SK-N-SH treated with all-trans-retinoic acid at 6 μM for 48 hours (cell line): ENCODE measurements at regions not wholly inside any gene's neighbourhood (a gene's known extent, or its start where the extent isn't known, plus 50 kb on each side); places are given as distances from the start of the nearest gene placed in this dataset.

Experiments used
- ATAC-seq: fragments of 200-7000 bp; cut with Tn5 transposase; 3 replicates; pipeline ENCODE4 v1.9.1; 2020; ENCODE audit warnings: mild to moderate bottlenecking, moderate library complexity
- ARNTL ChIP-seq: fragments of 450-650 bp; formaldehyde crosslinking; IDR thresholded peaks from 2 replicates; pipeline ENCODE4 v1.5.0; 2020; ENCODE audit warnings: low read depth, mild to moderate bottlenecking, moderate library complexity, borderline replicate concordance
- BACH2 ChIP-seq: fragments of 250-450 bp; sonication (Bioruptor Pico); IDR thresholded peaks from 2 replicates; pipeline ENCODE4 v1.9.0; 2021; ENCODE audit warnings: mild to moderate bottlenecking, borderline replicate concordance
- CSDC2 ChIP-seq: fragments of 250-450 bp; sonication (Bioruptor Pico); IDR thresholded peaks from 2 replicates; pipeline ENCODE4 v1.5.0; 2020; ENCODE audit warnings: mild to moderate bottlenecking, moderate library complexity
- CSRNP3 ChIP-seq: fragments of 250-450 bp; sonication (Bioruptor Pico); IDR thresholded peaks from 2 replicates; pipeline ENCODE4 v1.5.1; 2021; ENCODE audit warnings: mild to moderate bottlenecking, moderate library complexity
- ESRRG ChIP-seq: fragments of 250-450 bp; sonication (Bioruptor Pico); IDR thresholded peaks from 2 replicates; pipeline ENCODE4 v1.6.1; 2021; ENCODE audit warnings: mild to moderate bottlenecking
- GLIS3 ChIP-seq: fragments of 250-450 bp; sonication (Bioruptor Pico); IDR thresholded peaks from 2 replicates; pipeline ENCODE4 v1.5.0; 2020; ENCODE audit warnings: mild to moderate bottlenecking, moderate library complexity
- ISL1 ChIP-seq: fragments of 250-450 bp; sonication (Bioruptor Pico); IDR thresholded peaks from 2 replicates; pipeline ENCODE4 v2.1.2; 2022; ENCODE audit warnings: mild to moderate bottlenecking, moderate library complexity
- PPARA ChIP-seq: fragments of 250-450 bp; sonication (Bioruptor Pico); IDR thresholded peaks from 2 replicates; pipeline ENCODE4 v1.5.0; 2020; ENCODE audit warnings: mild to moderate bottlenecking, borderline replicate concordance
- RARB ChIP-seq: fragments of 250-450 bp; sonication (Bioruptor Pico); IDR thresholded peaks from 2 replicates; pipeline ENCODE4 v1.8.0; 2021; ENCODE audit warnings: mild to moderate bottlenecking, moderate library complexity
- SNAI2 ChIP-seq: fragments of 250-450 bp; sonication (Bioruptor Pico); IDR thresholded peaks from 2 replicates; pipeline ENCODE4 v1.5.0; 2020; ENCODE audit warnings: mild to moderate bottlenecking, moderate library complexity
- TOX ChIP-seq: fragments of 250-450 bp; sonication (Bioruptor Pico); IDR thresholded peaks from 2 replicates; pipeline ENCODE4 v1.8.0; 2021; ENCODE audit warnings: mild to moderate bottlenecking, moderate library complexity, borderline replicate concordance
- ZC3H10 ChIP-seq: fragments of 250-450 bp; sonication (Bioruptor Pico); IDR thresholded peaks from 2 replicates; pipeline ENCODE4 v1.5.1; 2021; ENCODE audit warnings: mild to moderate bottlenecking, moderate library complexity
- ZFP3 ChIP-seq: fragments of 250-450 bp; sonication (Bioruptor Pico); IDR thresholded peaks from 2 replicates; pipeline ENCODE4 v1.5.0; 2020; ENCODE audit warnings: mild to moderate bottlenecking, moderate library complexity
- ZFP30 ChIP-seq: fragments of 450-650 bp; formaldehyde crosslinking; IDR thresholded peaks from 2 replicates; pipeline ENCODE4 v1.5.0; 2022; ENCODE audit warnings: mild to moderate bottlenecking, moderate library complexity
- ZNF565 ChIP-seq: fragments of 450-650 bp; formaldehyde crosslinking; conservative IDR thresholded peaks from 2 replicates; pipeline ENCODE4 v1.5.0; 2020; ENCODE audit warnings: low read depth, mild to moderate bottlenecking, moderate library complexity
- ZNF70 ChIP-seq: fragments of 450-650 bp; formaldehyde crosslinking; IDR thresholded peaks from 2 replicates; pipeline ENCODE4 v1.5.0; 2020; ENCODE audit warnings: mild to moderate bottlenecking, moderate library complexity
- ZNF8 ChIP-seq: fragments of 450-650 bp; formaldehyde crosslinking; IDR thresholded peaks from 2 replicates; pipeline ENCODE4 v1.5.0; 2020; ENCODE audit warnings: mild to moderate bottlenecking, moderate library complexity
- TF ChIP-seq, protein P1 (sequence below): fragments of 250-450 bp; sonication (Bioruptor Pico); IDR thresholded peaks from 2 replicates; pipeline ENCODE4 v1.5.0; 2020; ENCODE audit warnings: mild to moderate bottlenecking, moderate library complexity
- TF ChIP-seq, protein P2 (sequence below): fragments of 250-450 bp; sonication (Bioruptor Pico); IDR thresholded peaks from 2 replicates; pipeline ENCODE4 v1.8.0; 2020; ENCODE audit warnings: mild to moderate bottlenecking, moderate library complexity, borderline replicate concordance
- TF ChIP-seq, protein P3 (sequence below): fragments of 250-450 bp; sonication (Bioruptor Pico); IDR thresholded peaks from 2 replicates; pipeline ENCODE4 v1.5.1; 2020; ENCODE audit warnings: low read depth, mild to moderate bottlenecking, moderate library complexity

DNA sequence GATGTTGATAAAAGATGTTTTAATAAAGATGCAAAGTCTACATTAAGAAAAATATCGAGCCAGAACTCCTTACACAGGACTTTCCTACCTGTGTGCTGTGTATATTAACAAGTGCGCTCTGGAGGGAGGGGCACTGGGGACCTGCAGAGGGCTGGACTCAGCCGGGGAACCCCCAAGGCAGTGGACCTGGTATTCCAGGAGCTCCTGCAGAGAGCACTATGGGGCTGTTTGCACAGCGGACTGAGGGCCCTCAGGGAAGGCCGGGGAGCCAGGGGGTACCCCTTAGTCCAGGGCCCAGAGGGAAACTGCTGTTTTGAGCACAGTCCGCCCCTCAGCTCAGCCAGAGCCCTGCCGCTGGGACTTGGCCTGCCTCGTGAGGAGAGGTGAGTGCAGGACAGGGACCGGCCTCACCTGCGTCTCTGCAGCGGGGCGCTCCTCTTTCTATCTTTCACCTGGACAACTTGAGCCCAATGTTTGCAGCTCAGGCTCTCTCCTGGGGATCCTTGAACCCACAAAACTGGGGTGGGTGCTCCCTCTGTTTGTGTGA lies 168.4 kb downstream of the ARL4C start (continued):
- TF ChIP-seq, protein P1, sequence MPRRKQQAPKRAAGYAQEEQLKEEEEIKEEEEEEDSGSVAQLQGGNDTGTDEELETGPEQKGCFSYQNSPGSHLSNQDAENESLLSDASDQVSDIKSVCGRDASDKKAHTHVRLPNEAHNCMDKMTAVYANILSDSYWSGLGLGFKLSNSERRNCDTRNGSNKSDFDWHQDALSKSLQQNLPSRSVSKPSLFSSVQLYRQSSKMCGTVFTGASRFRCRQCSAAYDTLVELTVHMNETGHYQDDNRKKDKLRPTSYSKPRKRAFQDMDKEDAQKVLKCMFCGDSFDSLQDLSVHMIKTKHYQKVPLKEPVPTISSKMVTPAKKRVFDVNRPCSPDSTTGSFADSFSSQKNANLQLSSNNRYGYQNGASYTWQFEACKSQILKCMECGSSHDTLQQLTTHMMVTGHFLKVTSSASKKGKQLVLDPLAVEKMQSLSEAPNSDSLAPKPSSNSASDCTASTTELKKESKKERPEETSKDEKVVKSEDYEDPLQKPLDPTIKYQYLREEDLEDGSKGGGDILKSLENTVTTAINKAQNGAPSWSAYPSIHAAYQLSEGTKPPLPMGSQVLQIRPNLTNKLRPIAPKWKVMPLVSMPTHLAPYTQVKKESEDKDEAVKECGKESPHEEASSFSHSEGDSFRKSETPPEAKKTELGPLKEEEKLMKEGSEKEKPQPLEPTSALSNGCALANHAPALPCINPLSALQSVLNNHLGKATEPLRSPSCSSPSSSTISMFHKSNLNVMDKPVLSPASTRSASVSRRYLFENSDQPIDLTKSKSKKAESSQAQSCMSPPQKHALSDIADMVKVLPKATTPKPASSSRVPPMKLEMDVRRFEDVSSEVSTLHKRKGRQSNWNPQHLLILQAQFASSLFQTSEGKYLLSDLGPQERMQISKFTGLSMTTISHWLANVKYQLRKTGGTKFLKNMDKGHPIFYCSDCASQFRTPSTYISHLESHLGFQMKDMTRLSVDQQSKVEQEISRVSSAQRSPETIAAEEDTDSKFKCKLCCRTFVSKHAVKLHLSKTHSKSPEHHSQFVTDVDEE (CRISPR knock-in tag) = no peak

GRCh38 chr2:234326694-234327093 lies 170.2 kb downstream of the ARL4C start:
- TF ChIP-seq ZFP30 (CRISPR knock-in tag) (no peak), TOX (no peak), CSDC2 (CRISPR knock-in tag) (no peak), CSRNP3 (no peak), ESRRG (CRISPR knock-in tag) (no peak), RARB (CRISPR knock-in tag) (no peak), ISL1 (no peak), ZFP3 (no peak), ARNTL (CRISPR knock-in tag) (no peak), ZNF70 (CRISPR knock-in tag) (no peak), SNAI2 (CRISPR knock-in tag) (no peak), PPARA (CRISPR knock-in tag) (no peak), ZNF565 (CRISPR knock-in tag) (no peak), BACH2 (no peak), ZC3H10 (no peak)

DNA sequence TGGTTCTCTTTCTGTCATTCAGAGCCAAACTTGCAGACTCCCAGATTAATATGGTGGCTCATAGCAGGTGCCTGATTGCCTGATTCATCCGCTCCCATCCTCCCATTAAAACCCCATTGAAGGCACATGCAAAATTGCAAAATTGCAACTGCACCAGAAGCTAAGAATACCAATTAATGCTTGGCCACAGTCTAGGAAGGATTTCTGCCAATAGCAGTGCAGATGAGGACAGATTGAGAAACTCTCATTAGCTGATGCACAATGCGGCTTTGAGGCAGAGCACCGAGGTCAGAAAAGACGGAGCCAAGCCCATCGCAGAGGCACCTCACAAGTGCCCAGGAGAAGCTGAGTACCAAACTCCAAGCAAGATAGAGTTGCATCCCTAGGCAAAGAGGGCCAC lies 172.8 kb downstream of the ARL4C start:
- ATAC-seq = no peak
- TF ChIP-seq ZFP30 (CRISPR knock-in tag) = no peak
- TF ChIP-seq GLIS3 (CRISPR knock-in tag) = no peak
- TF ChIP-seq CSDC2 (CRISPR knock-in tag) = no peak
- no peak for TF ChIP-seq ARNTL (CRISPR knock-in tag)
- TF ChIP-seq ESRRG (CRISPR knock-in tag) = no peak
- TF ChIP-seq TOX = no peak
- TF ChIP-seq RARB (CRISPR knock-in tag) = no peak

More at GRCh38 chr2:234326694-234327093, 170.2 kb downstream of the ARL4C start:
- ATAC-seq = no peak

GRCh38 chr2:234322766-234323465 lies 174.0 kb downstream of the ARL4C start:
- TF ChIP-seq, protein P2, sequence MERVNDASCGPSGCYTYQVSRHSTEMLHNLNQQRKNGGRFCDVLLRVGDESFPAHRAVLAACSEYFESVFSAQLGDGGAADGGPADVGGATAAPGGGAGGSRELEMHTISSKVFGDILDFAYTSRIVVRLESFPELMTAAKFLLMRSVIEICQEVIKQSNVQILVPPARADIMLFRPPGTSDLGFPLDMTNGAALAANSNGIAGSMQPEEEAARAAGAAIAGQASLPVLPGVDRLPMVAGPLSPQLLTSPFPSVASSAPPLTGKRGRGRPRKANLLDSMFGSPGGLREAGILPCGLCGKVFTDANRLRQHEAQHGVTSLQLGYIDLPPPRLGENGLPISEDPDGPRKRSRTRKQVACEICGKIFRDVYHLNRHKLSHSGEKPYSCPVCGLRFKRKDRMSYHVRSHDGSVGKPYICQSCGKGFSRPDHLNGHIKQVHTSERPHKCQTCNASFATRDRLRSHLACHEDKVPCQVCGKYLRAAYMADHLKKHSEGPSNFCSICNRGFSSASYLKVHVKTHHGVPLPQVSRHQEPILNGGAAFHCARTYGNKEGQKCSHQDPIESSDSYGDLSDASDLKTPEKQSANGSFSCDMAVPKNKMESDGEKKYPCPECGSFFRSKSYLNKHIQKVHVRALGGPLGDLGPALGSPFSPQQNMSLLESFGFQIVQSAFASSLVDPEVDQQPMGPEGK (CRISPR knock-in tag) = no peak
- no peak for TF ChIP-seq ARNTL (CRISPR knock-in tag)
- TF ChIP-seq ZFP3 = no peak
- TF ChIP-seq, protein P3, sequence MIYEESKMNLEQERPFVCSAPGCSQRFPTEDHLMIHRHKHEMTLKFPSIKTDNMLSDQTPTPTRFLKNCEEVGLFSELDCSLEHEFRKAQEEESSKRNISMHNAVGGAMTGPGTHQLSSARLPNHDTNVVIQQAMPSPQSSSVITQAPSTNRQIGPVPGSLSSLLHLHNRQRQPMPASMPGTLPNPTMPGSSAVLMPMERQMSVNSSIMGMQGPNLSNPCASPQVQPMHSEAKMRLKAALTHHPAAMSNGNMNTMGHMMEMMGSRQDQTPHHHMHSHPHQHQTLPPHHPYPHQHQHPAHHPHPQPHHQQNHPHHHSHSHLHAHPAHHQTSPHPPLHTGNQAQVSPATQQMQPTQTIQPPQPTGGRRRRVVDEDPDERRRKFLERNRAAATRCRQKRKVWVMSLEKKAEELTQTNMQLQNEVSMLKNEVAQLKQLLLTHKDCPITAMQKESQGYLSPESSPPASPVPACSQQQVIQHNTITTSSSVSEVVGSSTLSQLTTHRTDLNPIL = no peak
- TF ChIP-seq ZNF8 (CRISPR knock-in tag) = no peak
- TF ChIP-seq ESRRG (CRISPR knock-in tag) = no peak
- no peak for TF ChIP-seq ZNF565 (CRISPR knock-in tag)
- no peak for TF ChIP-seq ZNF70 (CRISPR knock-in tag)
- TF ChIP-seq ISL1 = no peak
- TF ChIP-seq CSDC2 (CRISPR knock-in tag) = no peak
- no peak for TF ChIP-seq ZFP30 (CRISPR knock-in tag)
- TF ChIP-seq CSRNP3 = no peak
- no peak for TF ChIP-seq SNAI2 (CRISPR knock-in tag)
- ATAC-seq = no peak
